ENCODE measurements at regions not wholly inside any gene's neighbourhood (a gene's known extent, or its start where the extent isn't known, plus 50 kb on each side); places are given as distances from the start of the nearest gene placed in this dataset.

- no peak for TF ChIP-seq POLR2A (IDR thresholded peaks at IDR 0.05; ENCODE audit: control extremely low read depth in 1 of 2, low read depth in 2 of 2, low read length in 2 of 2)
- TF ChIP-seq EP300 (IDR thresholded peaks at IDR 0.05; ENCODE audit: borderline replicate concordance in 1 of 2, low read depth in 2 of 2, low read length in 2 of 2) = no peak
Observed at GRCh38 chr3:63159764-63160163, 118.3 kb upstream of the SYNPR start (continued).
